Trophoblast cell (in vitro differentiated cells and primary cell): ENCODE measurements at regions not wholly inside any gene's neighbourhood (a gene's known extent, or its start where the extent isn't known, plus 50 kb on each side); places are given as distances from the start of the nearest gene placed in this dataset.

Experiments
- DNase-seq, 2 donors: peaks; one replicate each; pipeline ENCODE4 v3.0.0-alpha.2; 2016
- H2AFZ ChIP-seq: 2 replicates; pipeline ENCODE4 v1.6.1; 2013; ENCODE audit warnings: low read length, moderate library complexity, mild to moderate bottlenecking; ENCODE audit not compliant: insufficient read depth, poor library complexity
- H2AK5ac ChIP-seq: 2 replicates; pipeline ENCODE4 v1.6.1; 2013; ENCODE audit warnings: mild to moderate bottlenecking, low read length
- H2BK120ac ChIP-seq: 2 replicates; pipeline ENCODE4 v1.6.1; 2013; ENCODE audit warnings: low read length, mild to moderate bottlenecking, moderate library complexity; ENCODE audit not compliant: insufficient read depth, poor library complexity
- H2BK12ac ChIP-seq: 2 replicates; pipeline ENCODE4 v1.6.1; 2013; ENCODE audit warnings: mild to moderate bottlenecking, low read length, moderate library complexity
- H2BK5ac ChIP-seq: 2 replicates; pipeline ENCODE4 v1.6.1; 2013; ENCODE audit warnings: low read length, low read depth, moderate library complexity, mild to moderate bottlenecking; ENCODE audit not compliant: poor library complexity
- H3K14ac ChIP-seq: 2 replicates; pipeline ENCODE4 v1.6.1; 2013; ENCODE audit warnings: mild to moderate bottlenecking, low read length
- H3K18ac ChIP-seq: 2 replicates; pipeline ENCODE4 v1.6.1; 2013; ENCODE audit warnings: mild to moderate bottlenecking, low read length
- H3K23ac ChIP-seq: 2 replicates; pipeline ENCODE4 v1.6.1; 2013; ENCODE audit warnings: low read length
- H3K27ac ChIP-seq: 2 replicates; pipeline ENCODE4 v1.5.1; 2013; ENCODE audit warnings: low read depth, mild to moderate bottlenecking, inconsistent platforms, low read length, moderate library complexity
- H3K27me3 ChIP-seq: 2 replicates; pipeline ENCODE4 v1.6.1; 2013; ENCODE audit warnings: inconsistent platforms, mild to moderate bottlenecking, low read length, moderate library complexity; ENCODE audit not compliant: insufficient read depth
- H3K36me3 ChIP-seq, 2 experiments: 1 replicate in 1 of 2; 2 replicates in 1 of 2; pipeline ENCODE4 v1.6.1; 2013; ENCODE audit warnings: low read length in 2 of 2, mild to moderate bottlenecking in 2 of 2, moderate library complexity in 1 of 2; ENCODE audit not compliant: insufficient read depth in 2 of 2, control insufficient read depth in 1 of 2
- H3K4ac ChIP-seq: 2 replicates; pipeline ENCODE4 v1.6.1; 2013; ENCODE audit warnings: low read depth, mild to moderate bottlenecking, low read length, moderate library complexity
- H3K4me1 ChIP-seq, 2 experiments: 1 replicate in 1 of 2; 2 replicates in 1 of 2; pipeline ENCODE4 v1.6.1; 2013; ENCODE audit warnings: low read length in 2 of 2, mild to moderate bottlenecking in 2 of 2, moderate library complexity in 1 of 2; ENCODE audit not compliant: insufficient read depth in 2 of 2, control insufficient read depth in 1 of 2
- H3K4me2 ChIP-seq: 2 replicates; pipeline ENCODE4 v1.6.1; 2013; ENCODE audit warnings: inconsistent platforms, mild to moderate bottlenecking, low read length, moderate library complexity
- H3K4me3 ChIP-seq: 2 replicates; pipeline ENCODE4 v1.5.1; 2013; ENCODE audit warnings: mild to moderate bottlenecking, low read depth, low read length, inconsistent platforms
- H3K79me1 ChIP-seq: one replicate; pipeline ENCODE4 v1.6.1; 2013; ENCODE audit warnings: low read length
- H3K79me2 ChIP-seq: 2 replicates; pipeline ENCODE4 v1.6.1; 2013; ENCODE audit warnings: low read length, mild to moderate bottlenecking; ENCODE audit not compliant: control insufficient read depth, insufficient read depth, poor library complexity
- H3K9ac ChIP-seq: 2 replicates; pipeline ENCODE4 v1.6.1; 2013; ENCODE audit warnings: mild to moderate bottlenecking, low read length
- H3K9me3 ChIP-seq: 2 replicates; pipeline ENCODE4 v1.6.1; 2013; ENCODE audit warnings: low read depth, mild to moderate bottlenecking, control low read depth, inconsistent platforms, low read length; ENCODE audit not compliant: insufficient read depth
- H4K12ac ChIP-seq: 2 replicates; pipeline ENCODE4 v1.6.1; 2013; ENCODE audit warnings: low read depth, mild to moderate bottlenecking, low read length, moderate library complexity
- H4K8ac ChIP-seq: 2 replicates; pipeline ENCODE4 v1.6.1; 2013; ENCODE audit warnings: low read depth, mild to moderate bottlenecking, low read length, moderate library complexity
- H4K91ac ChIP-seq: one replicate; pipeline ENCODE4 v1.6.1; 2013; ENCODE audit warnings: low read depth, mild to moderate bottlenecking, low read length, moderate library complexity
- WGBS: extraction: QIAGEN DNeasy Blood & Tissue Kit; methylation state at CpG from one replicate; pipeline ENCODE4 v1.1.7; 2013; ENCODE audit warnings: missing lambda C conversion rate; ENCODE audit not compliant: insufficient read length, insufficient coverage; ENCODE audit errors: extremely low coverage; 5-methylcytosine and 5-hydroxymethylcytosine counted together

DNA sequence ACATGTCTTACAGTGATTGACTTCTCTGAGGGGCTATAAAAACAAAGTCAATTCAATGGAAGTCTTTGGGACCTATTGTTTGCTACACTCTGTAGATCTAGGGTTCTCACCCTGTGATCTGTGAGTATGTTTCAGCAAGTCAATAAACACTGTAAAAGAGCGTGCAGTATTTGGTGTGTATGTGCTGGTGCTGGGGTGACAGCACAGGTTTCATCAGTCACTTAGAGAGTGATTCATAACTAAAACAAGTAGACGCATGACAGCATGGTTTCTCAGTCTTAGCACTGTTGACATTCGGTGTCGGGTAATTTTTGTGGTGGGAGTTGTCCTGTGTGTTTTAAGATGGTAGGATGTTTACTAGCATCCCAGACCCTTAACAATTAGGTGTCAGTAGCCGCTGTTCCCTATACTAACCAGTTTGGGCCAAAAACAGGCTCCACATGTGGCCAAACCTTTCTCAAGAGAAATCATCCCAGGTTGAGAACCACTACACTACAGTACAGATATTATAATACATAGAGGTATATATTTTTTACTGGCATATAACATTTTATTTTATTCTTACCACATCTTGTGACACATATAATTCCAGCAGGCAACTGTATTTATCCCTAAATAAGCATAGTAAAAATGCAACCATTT, 411.8 kb downstream of the ARL4A start:
- Histone ChIP-seq H4K8ac (no peak overlapping the region), H3K36me3 (no peaks in the 10 kb centered on the region), H3K4me1 (no peaks in the 10 kb centered on the region), H3K23ac (no peak overlapping the region), H4K12ac (no peak overlapping the region), H2BK5ac (no peak overlapping the region), H2BK120ac (no peak overlapping the region), H3K14ac (no peak overlapping the region), H3K79me1 (no peaks in the 10 kb centered on the region), H2AK5ac (no peak overlapping the region), H3K18ac (no peak overlapping the region), H2AFZ (no peak overlapping the region), H4K91ac (no peak overlapping the region), H3K27ac (no peak overlapping the region), H3K79me2 (no peaks in the 10 kb centered on the region), H2BK12ac (no peak overlapping the region), H3K4me3 (no peak overlapping the region), H3K4ac (no peak overlapping the region), H3K4me2 (no peak overlapping the region), H3K27me3 (no peaks in the 10 kb centered on the region), H3K9ac (no peak overlapping the region), H3K9me3 (no peaks in the 10 kb centered on the region)
- no peak for DNase-seq
- WGBS: no CpG with 5 or more reads among the region's 5 CpGs

DNA sequence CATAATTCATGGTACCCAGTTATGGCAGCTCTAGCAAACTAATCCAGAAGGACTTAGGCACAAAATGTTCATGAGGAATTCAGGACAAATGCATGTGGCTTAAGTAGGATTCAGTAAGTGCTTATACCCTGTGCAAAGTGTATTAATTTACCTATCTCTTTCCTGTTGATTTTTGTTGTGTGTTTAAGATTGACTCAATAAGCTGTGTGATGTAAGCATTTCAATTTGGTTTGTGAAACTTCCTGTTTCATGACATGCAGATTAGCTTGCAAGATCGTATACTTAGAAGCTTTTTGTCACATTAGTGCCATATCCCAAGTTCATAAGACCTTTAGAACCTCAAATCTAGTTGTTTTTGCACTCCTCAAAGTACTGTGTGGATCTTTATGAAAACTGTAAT, 416.7 kb downstream of the ARL4A start:
- no peak overlapping the region for H3K14ac ChIP-seq
- no peaks in the 10 kb centered on the region for H3K79me1 ChIP-seq
- H2BK12ac ChIP-seq: no peak overlapping the region
- H3K4ac ChIP-seq: no peak overlapping the region
- no peak overlapping the region for H3K23ac ChIP-seq
- no peaks in the 10 kb centered on the region for H3K27me3 ChIP-seq
- H3K36me3 ChIP-seq: no peaks in the 10 kb centered on the region
- no peak overlapping the region for H2BK5ac ChIP-seq
- H3K9ac ChIP-seq: no peak overlapping the region
- H4K12ac ChIP-seq: no peak overlapping the region
- H3K9me3 ChIP-seq: no peaks in the 10 kb centered on the region
- no peak overlapping the region for H3K27ac ChIP-seq
- no peak overlapping the region for H3K4me2 ChIP-seq
- no peak overlapping the region for H2AK5ac ChIP-seq
- H3K4me1 ChIP-seq: no peaks in the 10 kb centered on the region
- WGBS: no CpG with 5 or more reads among the region's 1 CpG
- H4K91ac ChIP-seq: no peak overlapping the region
- no peak overlapping the region for H3K4me3 ChIP-seq
- H3K79me2 ChIP-seq: no peaks in the 10 kb centered on the region
- H2AFZ ChIP-seq: no peak overlapping the region
- no peak overlapping the region for H2BK120ac ChIP-seq
- no peak for DNase-seq
- H4K8ac ChIP-seq: no peak overlapping the region
- no peak overlapping the region for H3K18ac ChIP-seq

DNA sequence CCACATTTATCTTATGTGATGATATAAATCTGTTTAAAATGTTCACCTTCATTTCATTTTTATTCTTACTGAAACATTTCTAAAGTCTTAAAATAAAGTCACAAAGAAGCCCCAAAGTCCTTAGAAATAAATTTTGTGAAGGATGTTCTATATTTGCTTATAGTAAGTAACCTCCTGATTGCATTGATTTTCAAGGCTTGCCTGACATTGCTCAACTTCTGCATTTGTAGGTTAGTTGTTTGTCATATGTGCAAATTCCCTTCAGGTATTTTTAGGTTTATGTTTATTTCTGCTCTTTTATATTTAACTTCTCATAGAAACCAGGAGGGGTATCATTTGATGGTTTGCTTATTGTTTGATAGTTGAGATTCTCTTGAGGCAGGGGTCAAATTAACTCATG, 417.8 kb downstream of the ARL4A start:
- Histone ChIP-seq H3K9me3 (peaks cover 2% of the 10 kb centered on the region), H3K27me3 (no peaks in the 10 kb centered on the region), H3K36me3 (no peaks in the 10 kb centered on the region), H3K4me2 (no peak overlapping the region), H4K91ac (no peak overlapping the region), H2AFZ (no peak overlapping the region), H3K79me2 (no peaks in the 10 kb centered on the region), H3K9ac (no peak overlapping the region), H2BK12ac (no peak overlapping the region), H3K18ac (no peak overlapping the region), H3K4me3 (no peak overlapping the region), H2BK5ac (no peak overlapping the region), H4K12ac (no peak overlapping the region), H4K8ac (no peak overlapping the region), H3K79me1 (no peaks in the 10 kb centered on the region), H3K27ac (no peak overlapping the region), H2BK120ac (no peak overlapping the region), H3K14ac (no peak overlapping the region), H3K4ac (no peak overlapping the region), H2AK5ac (no peak overlapping the region), H3K23ac (no peak overlapping the region), H3K4me1 (no peaks in the 10 kb centered on the region)
- DNase-seq: no peak

- no peak overlapping the region for H3K27ac ChIP-seq
- H3K18ac ChIP-seq: no peak overlapping the region
- no peak overlapping the region for H2BK12ac ChIP-seq
- no peak overlapping the region for H2BK5ac ChIP-seq
- H2AK5ac ChIP-seq: no peak overlapping the region
- no peak overlapping the region for H3K4me2 ChIP-seq
- no peak for DNase-seq
- no peak overlapping the region for H2BK120ac ChIP-seq
- H3K9me3 ChIP-seq: peaks cover 2% of the 10 kb centered on the region
- H3K9ac ChIP-seq: no peak overlapping the region
- H3K36me3 ChIP-seq: no peaks in the 10 kb centered on the region
- H4K12ac ChIP-seq: no peak overlapping the region
- H3K27me3 ChIP-seq: no peaks in the 10 kb centered on the region
- no peak overlapping the region for H4K8ac ChIP-seq
- no peaks in the 10 kb centered on the region for H3K79me1 ChIP-seq
- no peak overlapping the region for H3K4me3 ChIP-seq
- no peak overlapping the region for H3K14ac ChIP-seq
- H3K79me2 ChIP-seq: no peaks in the 10 kb centered on the region
- H3K4ac ChIP-seq: no peak overlapping the region
- no peak overlapping the region for H4K91ac ChIP-seq
- no peak overlapping the region for H2AFZ ChIP-seq
- WGBS: no CpG with 5 or more reads among the region's 2 CpGs
- no peak overlapping the region for H3K23ac ChIP-seq
- H3K4me1 ChIP-seq: no peaks in the 10 kb centered on the region
Observed at GRCh38 chr7:13106513-13106912, 419.1 kb downstream of the ARL4A start.
